ENCODE measurements at regions not wholly inside any gene's neighbourhood (a gene's known extent, or its start where the extent isn't known, plus 50 kb on each side); places are given as distances from the start of the nearest gene placed in this dataset.

DNA sequence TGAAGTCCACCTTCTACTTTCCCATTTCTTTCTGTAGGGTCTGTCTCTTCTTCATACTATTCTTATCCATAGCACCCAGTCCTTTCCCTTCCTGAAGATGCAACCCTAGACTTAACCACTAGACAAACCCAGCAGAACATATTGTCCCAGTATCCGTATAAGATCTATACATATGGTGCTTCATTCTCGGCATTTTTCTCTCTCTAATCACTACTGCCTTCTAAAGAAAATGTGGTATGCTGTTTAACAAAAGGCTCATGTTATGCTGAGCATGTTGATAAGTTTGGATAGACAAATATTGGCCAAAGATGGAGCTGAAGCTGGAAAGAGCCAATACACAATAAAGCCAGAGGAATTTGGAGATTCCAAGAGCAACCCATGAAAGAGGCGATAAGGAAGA lies 212.6 kb downstream of the MAFB start:
- Histone ChIP-seq H3K9me3 (ENCODE audit: low read depth, low read length) (no peaks in the 10 kb centered on the region), H3K79me2 (ENCODE audit: insufficient read depth, low read length) (no peaks in the 10 kb centered on the region), H3K4me3 (ENCODE audit: insufficient read depth, low read length) (no peak overlapping the region), H3K27me3 (ENCODE audit: insufficient read depth, low read length) (no peaks in the 10 kb centered on the region), H2AFZ (ENCODE audit: low read length) (no peak overlapping the region), H3K36me3 (ENCODE audit: insufficient read depth, low read length) (no peaks in the 10 kb centered on the region), H3K4me1 (ENCODE audit: insufficient read depth, low read length) (no peaks in the 10 kb centered on the region), H3K4me2 (ENCODE audit: insufficient read depth, low read length) (no peak overlapping the region), H4K20me1 (ENCODE audit: insufficient read depth, low read length) (no peaks in the 10 kb centered on the region), H3K27ac (ENCODE audit: low read depth, low read length) (no peak overlapping the region)
- no peak for DNase-seq (ENCODE audit: insufficient read length, low spot score, missing footprints)
- TF ChIP-seq, protein P1, sequence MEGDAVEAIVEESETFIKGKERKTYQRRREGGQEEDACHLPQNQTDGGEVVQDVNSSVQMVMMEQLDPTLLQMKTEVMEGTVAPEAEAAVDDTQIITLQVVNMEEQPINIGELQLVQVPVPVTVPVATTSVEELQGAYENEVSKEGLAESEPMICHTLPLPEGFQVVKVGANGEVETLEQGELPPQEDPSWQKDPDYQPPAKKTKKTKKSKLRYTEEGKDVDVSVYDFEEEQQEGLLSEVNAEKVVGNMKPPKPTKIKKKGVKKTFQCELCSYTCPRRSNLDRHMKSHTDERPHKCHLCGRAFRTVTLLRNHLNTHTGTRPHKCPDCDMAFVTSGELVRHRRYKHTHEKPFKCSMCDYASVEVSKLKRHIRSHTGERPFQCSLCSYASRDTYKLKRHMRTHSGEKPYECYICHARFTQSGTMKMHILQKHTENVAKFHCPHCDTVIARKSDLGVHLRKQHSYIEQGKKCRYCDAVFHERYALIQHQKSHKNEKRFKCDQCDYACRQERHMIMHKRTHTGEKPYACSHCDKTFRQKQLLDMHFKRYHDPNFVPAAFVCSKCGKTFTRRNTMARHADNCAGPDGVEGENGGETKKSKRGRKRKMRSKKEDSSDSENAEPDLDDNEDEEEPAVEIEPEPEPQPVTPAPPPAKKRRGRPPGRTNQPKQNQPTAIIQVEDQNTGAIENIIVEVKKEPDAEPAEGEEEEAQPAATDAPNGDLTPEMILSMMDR (IDR thresholded peaks at IDR 0.05; ENCODE audit: extremely low read depth, low read depth, low read length), result no peak

DNA sequence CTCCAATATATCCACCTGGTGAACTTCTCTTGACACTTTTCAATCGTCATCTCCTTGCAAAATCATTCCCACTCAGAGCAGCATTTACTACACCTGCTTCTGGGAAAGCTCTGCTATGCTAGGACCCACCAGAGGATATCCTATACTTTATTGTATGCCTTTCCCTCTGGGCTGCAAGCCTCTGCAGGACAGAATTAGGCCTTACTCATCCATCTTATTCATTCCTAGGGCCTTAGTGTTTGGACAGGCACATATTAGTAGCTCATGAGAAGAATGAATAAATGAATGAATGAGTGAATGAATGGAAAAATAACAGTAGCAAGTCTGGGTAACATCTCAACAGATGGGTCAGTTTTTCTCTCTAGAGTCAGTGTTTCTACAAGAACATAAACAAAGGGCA lies 216.1 kb downstream of the MAFB start:
- TF ChIP-seq, protein P1 (IDR thresholded peaks at IDR 0.05; ENCODE audit: extremely low read depth, low read depth, low read length), result no peak
- Histone ChIP-seq H3K9me3 (ENCODE audit: low read depth, low read length) (no peaks in the 10 kb centered on the region), H3K79me2 (ENCODE audit: insufficient read depth, low read length) (no peaks in the 10 kb centered on the region), H3K27me3 (ENCODE audit: insufficient read depth, low read length) (no peaks in the 10 kb centered on the region), H3K4me2 (ENCODE audit: insufficient read depth, low read length) (no peak overlapping the region), H3K4me1 (ENCODE audit: insufficient read depth, low read length) (no peaks in the 10 kb centered on the region), H4K20me1 (ENCODE audit: insufficient read depth, low read length) (no peaks in the 10 kb centered on the region), H3K36me3 (ENCODE audit: insufficient read depth, low read length) (no peaks in the 10 kb centered on the region), H3K27ac (ENCODE audit: low read depth, low read length) (no peak overlapping the region), H3K4me3 (ENCODE audit: insufficient read depth, low read length) (no peak overlapping the region), H2AFZ (ENCODE audit: low read length) (no peak overlapping the region)
- DNase-seq (ENCODE audit: insufficient read length, low spot score, missing footprints), result no peak

DNA sequence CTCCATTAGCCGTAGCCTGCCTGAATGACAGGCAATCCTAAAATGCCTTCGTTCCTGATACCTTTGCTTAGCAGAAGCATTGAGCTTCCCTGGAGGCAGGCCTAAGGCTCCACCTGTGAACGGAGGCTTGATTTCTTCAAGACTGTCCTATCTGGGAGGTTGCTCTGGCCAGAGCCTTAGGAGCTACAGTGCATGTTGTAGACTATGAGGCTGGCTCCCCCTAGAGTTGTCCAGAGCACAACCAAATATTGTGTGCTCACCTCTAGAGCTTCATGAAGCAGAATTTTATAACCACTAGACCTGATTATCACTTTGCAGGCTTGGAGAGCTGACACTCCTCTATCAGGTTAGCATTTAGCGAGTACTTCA lies 217.8 kb downstream of the MAFB start:
- no peaks in the 10 kb centered on the region for H3K79me2 ChIP-seq (ENCODE audit: insufficient read depth, low read length)
- H3K27me3 ChIP-seq (ENCODE audit: insufficient read depth, low read length), result no peaks in the 10 kb centered on the region
- no peak overlapping the region for H3K4me3 ChIP-seq (ENCODE audit: insufficient read depth, low read length)
- H2AFZ ChIP-seq (ENCODE audit: low read length), result peak overlapping the region; percentile 53
- no peak overlapping the region for H3K4me2 ChIP-seq (ENCODE audit: insufficient read depth, low read length)
- H3K9me3 ChIP-seq (ENCODE audit: low read depth, low read length), result no peaks in the 10 kb centered on the region
- H3K27ac ChIP-seq (ENCODE audit: low read depth, low read length), result no peak overlapping the region
- no peak for DNase-seq (ENCODE audit: insufficient read length, low spot score, missing footprints)
- H3K36me3 ChIP-seq (ENCODE audit: insufficient read depth, low read length), result no peaks in the 10 kb centered on the region
- H3K4me1 ChIP-seq (ENCODE audit: insufficient read depth, low read length), result no peaks in the 10 kb centered on the region
- H4K20me1 ChIP-seq (ENCODE audit: insufficient read depth, low read length), result no peaks in the 10 kb centered on the region
- TF ChIP-seq, protein P1 (IDR thresholded peaks at IDR 0.05; ENCODE audit: extremely low read depth, low read depth, low read length), result peak; percentile 24

DNA sequence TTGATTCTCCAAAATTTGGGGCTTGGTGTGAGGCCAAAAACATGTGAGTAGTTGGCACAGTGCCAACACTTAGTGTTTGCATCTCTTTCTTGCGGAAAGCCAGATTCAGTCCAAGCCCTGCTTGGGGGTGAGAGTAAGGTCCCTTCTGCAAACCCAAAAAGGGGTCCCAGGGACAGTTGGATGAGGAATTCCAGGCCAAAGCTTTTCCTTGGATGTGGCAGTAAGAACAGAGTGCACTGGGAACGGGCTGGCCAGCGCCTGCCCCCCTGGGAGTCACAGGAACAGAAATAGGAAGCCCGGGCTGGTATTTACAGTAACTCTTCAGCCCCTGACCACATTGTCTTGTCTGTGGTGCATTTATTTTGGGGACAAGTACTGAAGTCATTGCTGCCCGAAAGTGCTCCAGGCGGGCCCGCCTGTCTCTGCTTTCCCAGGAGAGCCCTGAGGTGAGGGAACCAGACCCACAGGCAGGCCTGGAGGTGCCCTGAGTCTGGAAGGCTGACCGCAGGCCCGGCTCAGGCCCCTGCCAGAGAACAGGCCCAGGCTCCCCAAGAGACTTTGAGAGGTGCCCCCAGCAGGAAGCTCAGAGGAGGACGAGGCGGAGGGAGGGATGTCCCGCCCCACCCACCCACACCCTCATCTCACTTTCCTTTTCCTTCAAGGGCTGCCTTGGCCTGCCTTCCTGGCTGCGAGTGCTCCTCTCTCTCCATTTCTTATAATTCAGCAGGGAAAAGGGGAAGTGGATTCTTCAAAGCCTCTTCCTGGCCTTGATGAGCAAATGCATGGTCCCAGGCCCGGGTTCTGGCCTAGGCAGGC lies 218.4 kb downstream of the MAFB start:
- Histone ChIP-seq H2AFZ (ENCODE audit: low read length) (peak overlapping the region; percentile 53), H4K20me1 (ENCODE audit: insufficient read depth, low read length) (no peaks in the 10 kb centered on the region), H3K36me3 (ENCODE audit: insufficient read depth, low read length) (no peaks in the 10 kb centered on the region), H3K79me2 (ENCODE audit: insufficient read depth, low read length) (no peaks in the 10 kb centered on the region), H3K27ac (ENCODE audit: low read depth, low read length) (no peak overlapping the region), H3K27me3 (ENCODE audit: insufficient read depth, low read length) (no peaks in the 10 kb centered on the region), H3K4me2 (ENCODE audit: insufficient read depth, low read length) (no peak overlapping the region), H3K4me3 (ENCODE audit: insufficient read depth, low read length) (no peak overlapping the region), H3K4me1 (ENCODE audit: insufficient read depth, low read length) (no peaks in the 10 kb centered on the region), H3K9me3 (ENCODE audit: low read depth, low read length) (no peaks in the 10 kb centered on the region)
- no peak for DNase-seq (ENCODE audit: insufficient read length, low spot score, missing footprints)
- TF ChIP-seq, protein P1 (IDR thresholded peaks at IDR 0.05; ENCODE audit: extremely low read depth, low read depth, low read length), result no peak
